ENCODE measurements at regions not wholly inside any gene's neighbourhood (a gene's known extent, or its start where the extent isn't known, plus 50 kb on each side); places are given as distances from the start of the nearest gene placed in this dataset.

DNA sequence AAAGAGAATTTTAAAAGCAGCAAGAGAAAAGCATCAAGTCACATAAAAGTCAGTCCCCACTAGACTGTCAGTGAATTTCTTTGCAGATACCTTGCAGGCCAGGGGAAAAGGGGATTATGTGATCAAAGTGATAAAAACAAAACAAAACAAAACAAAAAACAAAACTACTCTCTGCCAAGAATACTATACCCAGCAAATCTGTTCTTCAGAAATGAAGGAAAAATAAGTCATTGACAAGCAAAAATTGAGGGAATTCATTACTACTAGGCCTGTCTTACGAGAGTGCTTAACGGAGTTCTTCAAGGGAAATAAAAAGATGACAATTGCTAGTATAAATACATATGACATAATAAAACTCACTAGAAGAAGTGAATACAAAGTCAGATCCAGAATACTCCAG is 245.5 kb upstream of the CHST9 start:
- DNase-seq, result no peak

GRCh38 chr18:27428716-27429475 is 243.8 kb upstream of the CHST9 start:
- DNase-seq, result no peak

- DNase-seq, result no peak
These were observed 243.0 kb upstream of the CHST9 start for GRCh38 chr18:27428120-27428519.

DNA sequence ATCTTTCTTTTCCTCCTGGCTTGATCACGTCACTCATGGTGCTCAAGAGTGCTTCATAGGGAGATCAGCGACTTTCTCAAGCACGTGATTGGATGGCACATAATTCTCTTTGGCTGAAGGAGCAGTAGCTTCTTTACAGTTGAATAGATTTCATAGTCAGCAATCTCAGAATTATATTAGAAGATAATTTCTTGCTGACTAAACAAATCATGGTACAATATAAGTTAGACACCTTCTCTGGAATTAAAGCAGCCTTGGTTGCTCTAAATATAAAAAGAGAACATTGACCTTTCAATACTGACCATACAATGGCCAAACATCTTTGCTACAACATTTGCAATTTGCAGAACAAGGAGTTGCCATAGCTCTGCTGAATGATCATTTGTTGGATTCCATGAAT is 238.5 kb upstream of the CHST9 start:
- DNase-seq, result no peak

DNA sequence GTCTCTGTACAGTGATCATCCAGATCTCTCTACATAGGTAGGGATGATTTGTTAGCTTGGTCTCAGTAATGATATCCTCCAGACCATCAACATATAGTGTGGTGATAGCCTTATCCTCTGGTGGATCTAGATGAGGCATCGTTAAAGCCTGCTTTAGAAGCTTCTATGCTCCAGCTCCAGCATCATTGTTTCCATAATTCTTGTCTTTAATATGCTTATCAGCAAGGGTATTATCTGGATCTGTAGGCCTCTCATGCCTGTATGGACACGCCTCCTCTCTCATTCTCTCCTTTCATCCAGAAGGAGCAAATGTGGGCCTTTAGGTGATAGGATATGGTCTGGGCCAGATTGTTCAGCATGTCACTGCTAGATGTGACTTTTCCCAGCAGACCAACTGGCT is 234.5 kb upstream of the CHST9 start:
- DNase-seq, result no peak

- DNase-seq, result no peak
These were observed 230.4 kb upstream of the CHST9 start for GRCh38 chr18:27415495-27415894.

DNA sequence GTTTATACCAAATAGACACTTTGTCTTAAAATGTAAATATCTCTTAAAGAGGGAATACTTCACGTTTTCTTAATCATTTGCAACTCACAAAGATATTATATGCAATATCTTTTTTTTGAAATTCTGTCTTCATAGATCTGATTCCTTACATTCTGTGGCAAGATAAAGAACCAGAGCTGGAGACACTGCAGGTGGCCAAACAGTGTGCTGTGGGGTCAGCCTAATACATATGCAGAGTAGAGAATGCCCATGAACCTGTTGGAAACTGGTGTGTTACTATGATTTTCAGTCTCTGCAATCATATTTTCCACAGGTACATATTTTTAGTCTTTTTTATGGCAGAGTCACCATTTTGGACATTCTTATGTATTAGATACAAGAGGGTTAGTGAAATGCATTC is 229.6 kb upstream of the CHST9 start:
- DNase-seq, result no peak

DNA sequence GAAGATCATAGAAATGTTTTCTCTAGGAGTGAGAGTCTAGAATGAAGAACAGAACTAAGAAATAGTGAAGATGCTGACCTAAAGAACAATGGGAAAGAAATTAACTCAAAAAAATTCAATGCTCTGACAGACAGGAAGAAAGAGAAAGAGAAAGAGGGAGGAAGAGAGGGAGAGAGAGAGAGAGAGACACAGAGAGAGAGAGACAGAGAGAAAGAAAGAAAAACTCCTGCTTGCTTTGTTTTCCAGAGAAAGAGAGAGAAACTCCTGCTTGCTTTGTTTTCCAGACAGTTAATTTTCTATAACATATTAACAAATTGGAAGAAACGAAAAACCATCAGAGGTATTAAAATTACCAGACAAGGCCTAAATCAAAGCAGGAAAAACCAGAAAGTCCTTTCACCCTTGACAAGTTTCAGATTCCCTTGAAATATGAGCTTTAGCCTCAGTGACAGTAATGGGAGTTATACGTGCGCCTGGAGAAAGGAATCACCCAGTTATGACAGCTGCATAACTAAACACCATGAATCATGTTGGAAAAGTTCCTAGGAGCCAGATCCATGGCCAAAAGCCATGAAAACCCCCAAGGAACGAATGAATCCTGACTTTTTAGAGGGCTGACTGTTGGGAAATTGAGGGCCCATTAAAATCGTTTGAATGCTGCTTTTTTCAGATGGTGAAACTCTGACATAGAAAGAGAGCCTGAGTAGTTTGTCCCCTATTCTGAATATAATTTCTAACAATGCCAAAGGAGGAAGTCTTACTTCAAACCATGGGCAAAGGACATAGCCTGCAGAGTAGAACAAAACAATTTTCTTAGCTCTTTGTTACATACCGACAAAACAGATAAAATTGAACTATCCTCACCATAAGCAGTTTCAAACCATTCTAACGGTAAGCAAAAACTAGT is 228.6 kb upstream of the CHST9 start:
- DNase-seq, result no peak

- no peak for DNase-seq
These were observed 227.4 kb upstream of the CHST9 start for GRCh38 chr18:27412556-27412955.

GRCh38 chr18:27411911-27412310 is 226.8 kb upstream of the CHST9 start:
- no peak for DNase-seq

- DNase-seq, result no peak
These were observed 225.9 kb upstream of the CHST9 start for GRCh38 chr18:27411013-27411412.

- DNase-seq, result no peak
These were observed 219.7 kb upstream of the CHST9 start for GRCh38 chr18:27404855-27405254.

DNA sequence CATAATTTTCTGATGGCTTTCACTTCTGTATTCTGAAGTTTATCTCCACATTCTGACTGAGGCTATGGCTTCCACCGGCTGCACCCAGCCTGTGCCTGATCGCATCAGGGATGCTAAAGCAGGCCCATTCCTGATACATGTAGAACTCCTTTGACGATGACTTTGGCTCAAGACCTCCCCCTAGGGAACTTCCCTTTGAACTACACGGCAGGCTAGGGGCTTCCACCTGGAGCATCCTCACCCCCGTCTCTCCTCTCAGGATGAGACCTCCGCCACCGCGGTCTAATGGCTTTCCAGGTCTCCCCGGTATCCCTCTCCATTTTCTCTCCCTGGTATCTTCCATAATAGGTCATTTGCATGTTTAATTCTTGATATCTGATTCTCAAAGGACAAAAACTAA is 214.9 kb upstream of the CHST9 start:
- no peak for DNase-seq

- no peak for DNase-seq
These were observed 210.6 kb upstream of the CHST9 start for GRCh38 chr18:27395752-27396151.

- no peak for DNase-seq
These were observed 209.6 kb upstream of the CHST9 start for GRCh38 chr18:27394687-27395086.

- DNase-seq, result no peak
These were observed 197.6 kb upstream of the CHST9 start for GRCh38 chr18:27382567-27383216.

GRCh38 chr18:27378431-27379095 is 193.5 kb upstream of the CHST9 start:
- no peak for DNase-seq

DNA sequence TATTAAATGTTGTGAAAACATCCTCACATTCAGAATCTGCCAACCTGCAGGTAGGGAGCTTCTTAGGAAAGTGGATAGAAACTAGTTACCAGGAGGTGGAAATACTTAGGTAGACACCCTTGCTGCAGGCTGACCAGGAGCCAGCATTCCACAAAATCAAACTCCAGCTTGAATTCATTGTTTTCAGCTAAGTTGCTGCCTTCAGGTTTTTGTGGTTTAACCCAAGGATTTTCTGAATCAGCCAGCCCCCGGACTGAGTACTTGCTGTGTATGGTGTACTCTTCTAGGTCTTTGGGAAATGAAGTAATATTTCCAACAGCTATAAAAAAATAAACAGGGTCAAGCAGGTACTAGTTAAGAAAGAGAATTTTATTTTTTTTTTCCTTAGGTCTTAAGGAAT is 192.1 kb upstream of the CHST9 start:
- DNase-seq, result no peak

DNA sequence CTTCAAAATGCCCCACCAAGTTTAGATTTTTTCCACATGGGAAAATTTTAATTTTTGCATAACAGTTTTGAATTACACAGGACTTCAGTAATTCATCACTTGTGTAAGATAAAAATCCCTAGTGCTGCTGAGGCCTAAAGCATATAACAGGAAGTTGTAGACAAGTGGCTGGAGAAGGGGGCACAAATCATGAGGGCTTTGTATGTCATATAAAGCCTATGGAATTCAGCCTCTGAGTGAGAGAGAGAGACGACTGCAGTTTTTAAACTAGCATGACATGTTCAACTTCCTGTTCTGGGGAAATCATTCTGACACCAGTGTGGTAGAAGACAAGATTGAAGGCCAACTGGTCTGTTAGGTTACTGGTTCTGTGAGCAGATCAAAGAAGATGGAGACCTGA is 187.3 kb upstream of the CHST9 start:
- DNase-seq, result no peak

DNA sequence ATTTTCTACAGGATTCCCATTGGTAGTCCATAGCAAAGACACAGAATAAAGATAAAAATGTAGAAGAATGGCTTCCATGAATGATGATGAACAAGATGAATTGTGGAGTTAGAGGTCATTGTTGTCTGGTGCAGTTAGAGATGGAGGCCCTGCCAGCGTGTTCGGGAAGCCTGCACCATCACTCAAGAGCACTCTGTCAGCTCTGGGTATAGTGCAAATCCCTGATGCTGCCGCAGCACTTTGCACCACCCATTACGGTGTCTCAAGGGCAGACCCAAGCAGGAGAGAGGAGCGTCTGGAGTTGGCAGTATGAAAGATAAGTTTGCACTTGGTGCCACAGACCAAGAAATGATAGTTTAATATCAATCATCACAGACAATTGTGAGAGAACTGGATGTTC is 181.6 kb upstream of the CHST9 start:
- no peak for DNase-seq

DNA sequence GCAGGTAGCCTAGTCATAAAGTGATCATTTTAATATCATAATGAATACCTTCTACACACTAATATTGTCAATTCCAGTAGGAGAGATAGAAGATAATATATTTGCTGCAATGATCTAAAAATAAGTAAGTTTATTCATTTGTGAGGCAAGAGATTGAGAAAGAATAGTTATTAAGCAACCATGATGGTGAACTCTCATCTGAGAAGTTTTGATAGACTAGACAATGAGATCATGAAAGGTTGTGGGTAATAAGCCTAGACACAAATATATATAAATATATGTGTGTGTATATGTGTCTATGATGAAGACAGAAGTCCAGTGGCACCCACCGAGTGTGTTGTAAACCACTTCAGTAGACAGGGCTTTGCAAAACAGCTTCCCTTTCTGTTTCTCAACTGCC is 181.0 kb upstream of the CHST9 start:
- no peak for DNase-seq

DNA sequence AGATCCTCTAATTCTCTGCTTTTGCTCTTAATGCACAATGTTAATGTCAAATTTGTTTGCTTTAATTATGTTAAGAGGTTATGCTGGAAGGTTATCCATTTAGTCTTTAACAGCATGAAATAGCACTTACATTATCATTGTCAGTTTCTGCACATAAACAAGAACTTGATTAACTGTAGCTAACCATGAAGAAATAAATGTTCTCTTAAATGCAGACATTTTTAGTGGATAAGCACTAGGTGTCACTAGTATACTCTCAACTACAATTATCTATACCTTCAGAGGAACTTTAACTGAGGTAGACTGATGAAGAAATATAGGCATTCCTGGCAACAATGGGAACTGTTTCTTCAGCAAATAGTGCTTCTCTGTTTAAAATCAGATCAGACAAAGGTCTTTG is 178.8 kb upstream of the CHST9 start:
- no peak for DNase-seq

GRCh38 chr18:27361477-27361876 is 176.4 kb upstream of the CHST9 start:
- DNase-seq, result no peak
